ENCODE measurements at regions not wholly inside any gene's neighbourhood (a gene's known extent, or its start where the extent isn't known, plus 50 kb on each side); places are given as distances from the start of the nearest gene placed in this dataset.

- peak; percentile 91 for TF ChIP-seq CTCF (conservative IDR thresholded peaks at IDR 0.05; ENCODE audit: low read length)
- no peak for TF ChIP-seq EZH2phosphoT487 (IDR thresholded peaks at IDR 0.05; ENCODE audit: borderline replicate concordance, low read depth, low read length)
Measured at GRCh38 chr21:32921632-32922230, 104.0 kb upstream of the OLIG2 start.
